Coronary artery (tissue), 2 donors: ENCODE measurements at regions not wholly inside any gene's neighbourhood (a gene's known extent, or its start where the extent isn't known, plus 50 kb on each side); places are given as distances from the start of the nearest gene placed in this dataset.
"Not testable (repeated sequence)": the region's sequence is repeated elsewhere in the genome, so short reads cannot be mapped to it uniquely, and the experiment has no call there.

Experiments used
- DNase-seq: peaks from one replicate; pipeline ENCODE4 v3.0.0-alpha.2; 2017; ENCODE audit warnings: low spot score
- H3K27ac ChIP-seq, 2 donors: fragments of 200-600 bp; sonication (generic); one replicate each; pipeline ENCODE4 v1.5.1; 2016 to 2019
- H3K4me3 ChIP-seq: fragments of 200-600 bp; sonication (generic); 2 replicates; pipeline ENCODE4 v1.5.1; 2016; ENCODE audit warnings: mild to moderate bottlenecking, moderate library complexity
- CTCF ChIP-seq: fragments of 200-600 bp; sonication (generic); IDR thresholded peaks from one replicate; pipeline ENCODE4 v1.5.1; 2019; ENCODE audit warnings: antibody characterized with exemption

GRCh38 chr2:365367-366275, 77.7 kb upstream of the ALKAL2 start:
- no peak for TF ChIP-seq CTCF
- DNase-seq: no peak
- Histone ChIP-seq H3K27ac (no peak overlapping the region), H3K4me3 (no peak overlapping the region)

- Histone ChIP-seq H3K27ac (no peak overlapping the region), H3K4me3 (no peak overlapping the region)
- DNase-seq: no peak
- no peak for TF ChIP-seq CTCF
Measured at GRCh38 chr2:363824-364470, 76.1 kb upstream of the ALKAL2 start.

GRCh38 chr2:362924-363323, 75.0 kb upstream of the ALKAL2 start:
- no peak for DNase-seq
- H3K27ac ChIP-seq: no peak overlapping the region
- H3K4me3 ChIP-seq: no peak overlapping the region
- TF ChIP-seq CTCF: no peak

- TF ChIP-seq CTCF: no peak
Measured at GRCh38 chr2:360124-360523, 72.2 kb upstream of the ALKAL2 start.

GRCh38 chr2:359047-359446, 71.2 kb upstream of the ALKAL2 start:
- no peak for TF ChIP-seq CTCF
- H3K4me3 ChIP-seq: no peak overlapping the region
- no peak overlapping the region for H3K27ac ChIP-seq
- no peak for DNase-seq

More at GRCh38 chr2:360124-360523, 72.2 kb upstream of the ALKAL2 start:
- Histone ChIP-seq H3K4me3 (no peak overlapping the region), H3K27ac (no peak overlapping the region)
- DNase-seq: no peak

GRCh38 chr2:357811-358210, 69.9 kb upstream of the ALKAL2 start:
- TF ChIP-seq CTCF: no peak
- no peak for DNase-seq

GRCh38 chr2:356304-356703, 68.4 kb upstream of the ALKAL2 start:
- DNase-seq, H3K27ac ChIP-seq: not testable (repeated sequence)

More at GRCh38 chr2:357811-358210, 69.9 kb upstream of the ALKAL2 start:
- no peak overlapping the region for H3K27ac ChIP-seq
- no peak overlapping the region for H3K4me3 ChIP-seq

More at GRCh38 chr2:356304-356703, 68.4 kb upstream of the ALKAL2 start:
- H3K4me3 ChIP-seq: not testable (repeated sequence)
